Breast epithelium (tissue), 4 donors: ENCODE measurements at regions not wholly inside any gene's neighbourhood (a gene's known extent, or its start where the extent isn't known, plus 50 kb on each side); places are given as distances from the start of the nearest gene placed in this dataset.

Source experiments
- DNase-seq, 2 donors: peaks; one replicate each; pipeline ENCODE4 v3.0.0-alpha.2; 2019; ENCODE audit warnings: low spot score in 2 of 2
- H3K27ac ChIP-seq, 2 donors: fragments of 200-600 bp; sonication (generic) in 1 of 2; one replicate each; pipeline ENCODE4 v1.5.1; 2016 to 2019; ENCODE audit warnings: mild to moderate bottlenecking in 1 of 2
- H3K27me3 ChIP-seq, 2 donors: fragments of 200-600 bp; sonication (generic) in 1 of 2; one replicate each; pipeline versions ENCODE4 v1.5.1 to v1.6.0; 2017 to 2019; ENCODE audit warnings: control low read depth in 1 of 2, mild to moderate bottlenecking in 1 of 2
- H3K36me3 ChIP-seq: fragments of 200-600 bp; one replicate; pipeline ENCODE4 v1.5.1; 2019
- H3K4me1 ChIP-seq, 2 donors: fragments of 200-600 bp; sonication (generic); one replicate each; pipeline ENCODE4 v1.5.1; 2016 to 2019; ENCODE audit warnings: control low read depth in 1 of 2
- H3K4me3 ChIP-seq, 3 donors: fragments of 200-600 bp; sonication (generic); 1 replicate in 2 of 3; 2 replicates in 1 of 3; pipeline ENCODE4 v1.5.1; 2016 to 2019; ENCODE audit warnings: mild to moderate bottlenecking in 3 of 3, moderate library complexity in 2 of 3
- H3K9me3 ChIP-seq, 2 donors: fragments of 200-600 bp; sonication (generic) in 1 of 2; one replicate each; pipeline ENCODE4 v1.5.1; 2016 to 2019; ENCODE audit warnings: control low read depth in 1 of 2
- CTCF ChIP-seq, 3 donors: fragments of 450-650 bp; IDR thresholded peaks; one replicate each; pipeline ENCODE4 v1.5.1; 2016 to 2017; ENCODE audit warnings: antibody characterized with exemption in 3 of 3, mild to moderate bottlenecking in 3 of 3, moderate library complexity in 3 of 3
- POLR2A ChIP-seq: fragments of 450-650 bp; IDR thresholded peaks from one replicate; pipeline ENCODE4 v1.6.1; 2016; ENCODE audit warnings: antibody characterized with exemption, mild to moderate bottlenecking, moderate library complexity
- POLR2AphosphoS5 ChIP-seq, 3 donors: sonication (generic); formaldehyde crosslinking; IDR thresholded peaks; one replicate each; pipeline ENCODE4 v1.6.1; 2017; ENCODE audit warnings: antibody characterized with exemption in 3 of 3
- intact Hi-C: fragments of 100-400 bp; cut with DNase I; formaldehyde crosslinking; loops from one replicate; pipeline ENCODE4 v1.15.1; 2023; ENCODE audit warnings: low total_unique reads

- no peaks in the 10 kb centered on the region for H3K9me3 ChIP-seq
- no peak for DNase-seq
- H3K4me3 ChIP-seq = no peak overlapping the region
- no peaks in the 10 kb centered on the region for H3K36me3 ChIP-seq
- H3K27me3 ChIP-seq = no peaks in the 10 kb centered on the region
- H3K4me1 ChIP-seq = no peaks in the 10 kb centered on the region
- TF ChIP-seq CTCF (IDR thresholded peaks at IDR 0.05) (no peak), POLR2A (no peak), POLR2AphosphoS5 (IDR thresholded peaks at IDR 0.05) (no peak)
- intact Hi-C loops = no loop called here
- no peak overlapping the region for H3K27ac ChIP-seq
Measured at GRCh38 chr5:71986101-71986500, 121.2 kb upstream of the MAP1B start.

GRCh38 chr5:71988808-71989207 is 118.5 kb upstream of the MAP1B start:
- Histone ChIP-seq H3K36me3 (no peaks in the 10 kb centered on the region), H3K4me3 (no peak overlapping the region), H3K4me1 (no peaks in the 10 kb centered on the region), H3K9me3 (no peaks in the 10 kb centered on the region), H3K27ac (no peak overlapping the region), H3K27me3 (no peaks in the 10 kb centered on the region)
- no peak for TF ChIP-seq POLR2A
- TF ChIP-seq POLR2AphosphoS5 (IDR thresholded peaks at IDR 0.05) = no peak
- TF ChIP-seq CTCF (IDR thresholded peaks at IDR 0.05) = no peak
- DNase-seq = no peak
- intact Hi-C loops = no loop called here

- no peak overlapping the region for H3K27ac ChIP-seq
- no peak for DNase-seq
- no peaks in the 10 kb centered on the region for H3K36me3 ChIP-seq
- peaks cover 0 to 5% of the 10 kb centered on the region in 2 donors for H3K4me1 ChIP-seq
- H3K27me3 ChIP-seq = no peaks in the 10 kb centered on the region
- no peak overlapping the region for H3K4me3 ChIP-seq
- TF ChIP-seq CTCF (IDR thresholded peaks at IDR 0.05) (no peak), POLR2AphosphoS5 (IDR thresholded peaks at IDR 0.05) (no peak), POLR2A (no peak)
- H3K9me3 ChIP-seq = no peaks in the 10 kb centered on the region
- intact Hi-C loops = no loop called here
Measured at GRCh38 chr5:71993600-71993999, 113.7 kb upstream of the MAP1B start.

- H3K27me3 ChIP-seq = no peaks in the 10 kb centered on the region
- H3K27ac ChIP-seq = peak overlapping the region; percentile 19 to 62
- no peaks in the 10 kb centered on the region for H3K36me3 ChIP-seq
- peaks cover 0 to 5% of the 10 kb centered on the region in 2 donors for H3K4me1 ChIP-seq
- no peak for DNase-seq
- no peak overlapping the region for H3K4me3 ChIP-seq
- intact Hi-C loops = no loop called here
- TF ChIP-seq POLR2A (no peak), POLR2AphosphoS5 (IDR thresholded peaks at IDR 0.05) (no peak), CTCF (IDR thresholded peaks at IDR 0.05) (no peak)
- H3K9me3 ChIP-seq = no peaks in the 10 kb centered on the region
Measured at GRCh38 chr5:71996789-71997188, 110.5 kb upstream of the MAP1B start.

GRCh38 chr5:71998746-71999145 is 108.5 kb upstream of the MAP1B start:
- intact Hi-C loops = no loop called here
- Histone ChIP-seq H3K4me3 (no peak overlapping the region), H3K36me3 (no peaks in the 10 kb centered on the region), H3K27me3 (no peaks in the 10 kb centered on the region), H3K27ac (no peak overlapping the region), H3K4me1 (peaks cover 0 to 5% of the 10 kb centered on the region in 2 donors), H3K9me3 (no peaks in the 10 kb centered on the region)
- TF ChIP-seq POLR2AphosphoS5 (IDR thresholded peaks at IDR 0.05) (no peak), CTCF (IDR thresholded peaks at IDR 0.05) (no peak), POLR2A (no peak)
- no peak for DNase-seq
